ENCODE measurements at regions not wholly inside any gene's neighbourhood (a gene's known extent, or its start where the extent isn't known, plus 50 kb on each side); places are given as distances from the start of the nearest gene placed in this dataset.
"Not testable (repeated sequence)": the region's sequence is repeated elsewhere in the genome, so short reads cannot be mapped to it uniquely, and the experiment has no call there.

- not testable (repeated sequence) for TF ChIP-seq POLR2A, POLR2AphosphoS5, TAF1 (IDR thresholded peaks at IDR 0.05; ENCODE audit: low read depth, low read length)
Measured at GRCh38 chr6:168186018-168186417, 107.0 kb upstream of the FRMD1 start.
